Neuronal stem cell (in vitro differentiated cells): ENCODE measurements at regions not wholly inside any gene's neighbourhood (a gene's known extent, or its start where the extent isn't known, plus 50 kb on each side); places are given as distances from the start of the nearest gene placed in this dataset.
A peak's percentile ranks its signal among the peaks of the same experiment; 100 is the strongest.

Experiments used
- DNase-seq: peaks from one replicate; pipeline ENCODE4 v3.0.0-alpha.2; 2013; ENCODE audit warnings: low spot score
- H2AFZ ChIP-seq: one replicate; pipeline ENCODE4 v1.6.1; 2013; ENCODE audit warnings: mild to moderate bottlenecking, low read length, inconsistent platforms
- H2AK5ac ChIP-seq: 2 replicates; pipeline ENCODE4 v1.6.1; 2013; ENCODE audit warnings: low read depth, mild to moderate bottlenecking, inconsistent platforms, low read length, moderate library complexity, mixed read lengths
- H2BK120ac ChIP-seq: 2 replicates; pipeline ENCODE4 v1.6.1; 2013; ENCODE audit warnings: low read depth, mild to moderate bottlenecking, inconsistent platforms, low read length, moderate library complexity, mixed read lengths
- H2BK12ac ChIP-seq: one replicate; pipeline ENCODE4 v1.6.1; 2013; ENCODE audit warnings: low read length, inconsistent platforms
- H2BK15ac ChIP-seq: 2 replicates; pipeline ENCODE4 v1.6.1; 2013; ENCODE audit warnings: mild to moderate bottlenecking, low read length, inconsistent platforms, mixed read lengths
- H2BK5ac ChIP-seq: one replicate; pipeline ENCODE4 v1.6.1; 2013; ENCODE audit warnings: inconsistent platforms, mild to moderate bottlenecking, low read length, moderate library complexity
- H3K14ac ChIP-seq: one replicate; pipeline ENCODE4 v1.6.1; 2013; ENCODE audit warnings: low read length, inconsistent platforms
- H3K18ac ChIP-seq: 2 replicates; pipeline ENCODE4 v1.6.1; 2013; ENCODE audit warnings: low read length, inconsistent platforms
- H3K23ac ChIP-seq: 2 replicates; pipeline ENCODE4 v1.6.1; 2013; ENCODE audit warnings: low read depth, mild to moderate bottlenecking, mixed read lengths, low read length, inconsistent platforms; ENCODE audit not compliant: poor library complexity
- H3K27ac ChIP-seq: replicated peaks from 3 replicates; pipeline ENCODE4 v1.5.1; 2013; ENCODE audit warnings: low read length, inconsistent platforms
- H3K27me3 ChIP-seq, 3 experiments: 2 replicates each; pipeline ENCODE4 v1.6.1; 2013; ENCODE audit warnings: low read length in 3 of 3, mild to moderate bottlenecking in 2 of 3, inconsistent platforms in 1 of 3, low read depth in 1 of 3, mixed read lengths in 1 of 3, moderate library complexity in 1 of 3; ENCODE audit not compliant: control insufficient read depth in 3 of 3, insufficient read depth in 3 of 3
- H3K36me3 ChIP-seq, 2 donors: replicated peaks in 1 of 2; 2 replicates each; pipeline ENCODE4 v1.6.1; 2013; ENCODE audit warnings: low read length in 2 of 2; ENCODE audit not compliant: control insufficient read depth in 2 of 2, insufficient read depth in 2 of 2
- H3K4ac ChIP-seq: 2 replicates; pipeline ENCODE4 v1.6.1; 2013; ENCODE audit warnings: inconsistent platforms, mild to moderate bottlenecking, low read length, moderate library complexity
- H3K4me1 ChIP-seq, 2 donors: 1 replicate in 1 of 2; 2 replicates in 1 of 2; pipeline ENCODE4 v1.6.1; 2013; ENCODE audit warnings: low read length in 2 of 2, low read depth in 1 of 2; ENCODE audit not compliant: control insufficient read depth in 2 of 2, insufficient read depth in 1 of 2
- H3K4me2 ChIP-seq: one replicate; pipeline ENCODE4 v1.6.1; 2013; ENCODE audit warnings: mild to moderate bottlenecking, low read length, inconsistent platforms; ENCODE audit not compliant: insufficient read depth, poor library complexity, severe bottlenecking
- H3K4me3 ChIP-seq, 2 donors: 2 replicates each; pipeline ENCODE4 v1.5.1; 2013; ENCODE audit warnings: low read length in 2 of 2, mild to moderate bottlenecking in 2 of 2, inconsistent platforms in 1 of 2, moderate library complexity in 1 of 2
- H3K79me1 ChIP-seq: one replicate; pipeline ENCODE4 v1.6.1; 2013; ENCODE audit warnings: low read depth, mild to moderate bottlenecking, inconsistent platforms, low read length, moderate library complexity
- H3K9ac ChIP-seq: one replicate; pipeline ENCODE4 v1.6.1; 2013; ENCODE audit warnings: mild to moderate bottlenecking, low read depth, low read length, inconsistent platforms; ENCODE audit not compliant: poor library complexity
- H3K9me3 ChIP-seq, 2 donors: replicated peaks in 1 of 2; 2 replicates each; pipeline versions ENCODE3 to v1.6.1; 2013; ENCODE audit warnings: low read length in 2 of 2, mild to moderate bottlenecking in 2 of 2, inconsistent platforms in 1 of 2, low read depth in 1 of 2, mixed read lengths in 1 of 2, moderate library complexity in 1 of 2; ENCODE audit not compliant: control insufficient read depth in 2 of 2, insufficient read depth in 1 of 2
- H4K8ac ChIP-seq: one replicate; pipeline ENCODE4 v1.6.1; 2013; ENCODE audit warnings: low read depth, mild to moderate bottlenecking, inconsistent platforms, low read length, moderate library complexity
- H4K91ac ChIP-seq: one replicate; pipeline ENCODE4 v1.6.1; 2013; ENCODE audit warnings: low read length, low read depth, mild to moderate bottlenecking, inconsistent platforms; ENCODE audit not compliant: poor library complexity
- WGBS, 2 donors: extraction: QIAGEN DNeasy Blood & Tissue Kit; methylation state at CpG; one replicate each; pipeline ENCODE4 v1.1.7; 2013; ENCODE audit warnings: missing lambda C conversion rate in 2 of 2, mixed read lengths in 1 of 2; ENCODE audit not compliant: insufficient read length in 2 of 2, insufficient replicate concordance in 1 of 2; ENCODE audit errors: extremely low coverage in 2 of 2; 5-methylcytosine and 5-hydroxymethylcytosine counted together

GRCh38 chr1:229196404-229197264 is 74.3 kb upstream of the RAB4A start:
- H3K4me2 ChIP-seq = no peak overlapping the region
- H4K8ac ChIP-seq = no peak overlapping the region
- H3K23ac ChIP-seq = no peak overlapping the region
- no peak overlapping the region for H3K27ac ChIP-seq
- H3K79me1 ChIP-seq = no peaks in the 10 kb centered on the region
- peaks cover 0 to 4% of the 10 kb centered on the region in 2 donors for H3K4me1 ChIP-seq
- H2BK12ac ChIP-seq = no peak overlapping the region
- H3K18ac ChIP-seq = no peak overlapping the region
- H4K91ac ChIP-seq = no peak overlapping the region
- no peaks in the 10 kb centered on the region for H3K36me3 ChIP-seq
- H2AK5ac ChIP-seq = no peak overlapping the region
- no peaks in the 10 kb centered on the region for H3K27me3 ChIP-seq
- H3K4me3 ChIP-seq = no peak overlapping the region
- no peak overlapping the region for H3K4ac ChIP-seq
- no peak overlapping the region for H3K9ac ChIP-seq
- H2BK15ac ChIP-seq = no peak overlapping the region
- H3K9me3 ChIP-seq = no peaks in the 10 kb centered on the region
- no peak overlapping the region for H2BK5ac ChIP-seq
- no CpG with 5 or more reads among the region's 6 CpGs for WGBS, 2 donors
- H2BK120ac ChIP-seq = no peak overlapping the region
- no peak for DNase-seq
- no peak overlapping the region for H3K14ac ChIP-seq
- H2AFZ ChIP-seq = no peak overlapping the region

DNA sequence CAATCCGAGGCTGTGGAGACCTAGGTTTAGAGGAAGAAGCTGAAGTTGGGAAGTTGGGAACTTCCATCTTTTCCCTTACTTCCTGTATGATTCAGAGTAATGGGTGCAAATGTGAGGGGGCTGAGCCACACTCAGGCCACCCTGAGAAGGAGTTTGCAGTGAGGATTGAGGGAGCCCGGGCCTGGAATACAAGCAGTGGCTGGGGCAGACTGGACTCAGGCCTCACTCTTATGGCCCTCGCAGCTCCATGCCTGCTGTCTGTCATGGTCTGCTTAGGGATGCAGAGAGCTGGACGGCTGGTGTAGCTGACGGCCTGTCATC is 73.7 kb upstream of the RAB4A start:
- no peak overlapping the region for H2BK5ac ChIP-seq
- H3K79me1 ChIP-seq = no peaks in the 10 kb centered on the region
- no peaks in the 10 kb centered on the region for H3K27me3 ChIP-seq
- no peaks in the 10 kb centered on the region for H3K36me3 ChIP-seq
- H3K27ac ChIP-seq = no peak overlapping the region
- peak overlapping the region; percentile 81 for H2BK15ac ChIP-seq
- no peak overlapping the region for H2AFZ ChIP-seq
- H2AK5ac ChIP-seq = no peak overlapping the region
- H2BK12ac ChIP-seq = no peak overlapping the region
- no peak overlapping the region for H4K8ac ChIP-seq
- H4K91ac ChIP-seq = no peak overlapping the region
- DNase-seq = no peak
- H3K4ac ChIP-seq = no peak overlapping the region
- H2BK120ac ChIP-seq = no peak overlapping the region
- no peak overlapping the region for H3K4me3 ChIP-seq
- no peak overlapping the region for H3K9ac ChIP-seq
- H3K14ac ChIP-seq = no peak overlapping the region
- H3K9me3 ChIP-seq = no peaks in the 10 kb centered on the region
- H3K4me2 ChIP-seq = no peak overlapping the region
- no peak overlapping the region for H3K23ac ChIP-seq
- peaks cover 0 to 4% of the 10 kb centered on the region in 2 donors for H3K4me1 ChIP-seq
- H3K18ac ChIP-seq = peak overlapping the region; percentile 61
- WGBS, 2 donors = no CpG with 5 or more reads among the region's 5 CpGs

GRCh38 chr1:229199261-229200243 is 71.4 kb upstream of the RAB4A start:
- Histone ChIP-seq H3K4me2 (no peak overlapping the region), H3K4me3 (no peak overlapping the region), H4K8ac (no peak overlapping the region), H3K18ac (peak overlapping the region; percentile 36), H3K4ac (no peak overlapping the region), H2BK15ac (peak overlapping the region; percentile 17), H3K27me3 (no peaks in the 10 kb centered on the region), H3K9ac (no peak overlapping the region), H3K23ac (no peak overlapping the region), H3K79me1 (no peaks in the 10 kb centered on the region), H3K27ac (no peak overlapping the region), H3K14ac (no peak overlapping the region), H4K91ac (no peak overlapping the region), H3K9me3 (no peaks in the 10 kb centered on the region), H2BK120ac (no peak overlapping the region), H3K4me1 (peaks cover 0 to 12% of the 10 kb centered on the region in 2 donors), H2BK5ac (no peak overlapping the region), H2AFZ (peak overlapping the region; percentile 41), H3K36me3 (no peaks in the 10 kb centered on the region), H2AK5ac (peak overlapping the region; percentile 40), H2BK12ac (no peak overlapping the region)
- no CpG with 5 or more reads among the region's 16 CpGs for WGBS, 2 donors
- no peak for DNase-seq
